Astrocyte (in vitro differentiated cells and primary cell): ENCODE measurements at regions not wholly inside any gene's neighbourhood (a gene's known extent, or its start where the extent isn't known, plus 50 kb on each side); places are given as distances from the start of the nearest gene placed in this dataset.

ENCODE experiments used
- CTCF ChIP-seq: IDR thresholded peaks from 2 replicates; pipeline ENCODE4 v1.5.1; 2011; ENCODE audit warnings: low read depth, mild to moderate bottlenecking, inconsistent platforms, low read length, moderate library complexity; ENCODE audit not compliant: insufficient read depth
- EZH2 ChIP-seq: IDR thresholded peaks from 2 replicates; pipeline ENCODE4 v1.6.1; 2012; ENCODE audit warnings: mild to moderate bottlenecking, low read length, inconsistent platforms; ENCODE audit not compliant: insufficient read depth

GRCh38 chr11:111183706-111184105, 61.8 kb upstream of the POU2AF2 start:
- no peak for TF ChIP-seq CTCF
- no peak for TF ChIP-seq EZH2
